CD4-positive, alpha-beta memory T cell (primary cell): ENCODE measurements at regions not wholly inside any gene's neighbourhood (a gene's known extent, or its start where the extent isn't known, plus 50 kb on each side); places are given as distances from the start of the nearest gene placed in this dataset.

Experiments used
- CTCF ChIA-PET: fragments of 350-600 bp; sonication (Branson Sonifier 250); formaldehyde crosslinking; loops from one replicate; lab custom pipeline; 2021; ENCODE audit warnings: inconsistent platforms; ENCODE audit not compliant: partially characterized antibody; lab: Charles Lee
- POLR2A ChIA-PET: fragments of 350-600 bp; sonication (Branson Sonifier 250); formaldehyde crosslinking; loops from one replicate; lab custom pipeline; 2021; ENCODE audit not compliant: partially characterized antibody; lab: Charles Lee
- DNase-seq, 5 donors: peaks; one replicate each; pipeline versions ENCODE4 v3.0.0 to v3.0.0-alpha.2; 2020 to 2022; ENCODE audit warnings: mixed read lengths in 1 of 5
- H3K27ac ChIP-seq: one replicate; pipeline ENCODE4 v1.7.0; 2013; ENCODE audit warnings: low read depth, low read length
- H3K27me3 ChIP-seq: 2 replicates; pipeline ENCODE4 v1.7.0; 2013; ENCODE audit warnings: mild to moderate bottlenecking, low read length, moderate library complexity; ENCODE audit not compliant: insufficient read depth
- H3K36me3 ChIP-seq: 2 replicates; pipeline ENCODE4 v1.7.0; 2013; ENCODE audit warnings: mild to moderate bottlenecking, low read length, moderate library complexity; ENCODE audit not compliant: insufficient read depth
- H3K4me1 ChIP-seq: 2 replicates; pipeline ENCODE4 v1.7.0; 2013; ENCODE audit warnings: mild to moderate bottlenecking, low read length, moderate library complexity; ENCODE audit not compliant: insufficient read depth
- H3K4me3 ChIP-seq, 2 donors: one replicate each; pipeline ENCODE4 v1.7.0; 2013; ENCODE audit warnings: low read length in 2 of 2, mild to moderate bottlenecking in 1 of 2
- H3K9me3 ChIP-seq, 2 donors: one replicate each; pipeline ENCODE4 v1.7.0; 2013; ENCODE audit warnings: low read length in 2 of 2, control low read depth in 1 of 2; ENCODE audit not compliant: control insufficient read depth in 1 of 2
- H3K27ac Mint-ChIP-seq, 7 donors: one replicate each; pipeline ENCODE4 v1.8.0; 2020 to 2021; ENCODE audit warnings: mixed read lengths in 7 of 7, mild to moderate bottlenecking in 6 of 7, inconsistent platforms in 3 of 7, moderate library complexity in 3 of 7
- H3K27me3 Mint-ChIP-seq, 2 donors: one replicate each; pipeline ENCODE4 v1.8.0; 2020 to 2021; ENCODE audit warnings: mixed read lengths in 2 of 2
- H3K36me3 Mint-ChIP-seq, 2 donors: one replicate each; pipeline ENCODE4 v1.8.0; 2020 to 2021; ENCODE audit warnings: mixed read lengths in 2 of 2, inconsistent platforms in 1 of 2, mild to moderate bottlenecking in 1 of 2
- H3K4me1 Mint-ChIP-seq, 4 donors: one replicate each; pipeline ENCODE4 v1.8.0; 2020 to 2021; ENCODE audit warnings: mixed read lengths in 4 of 4, mild to moderate bottlenecking in 1 of 4
- H3K4me3 Mint-ChIP-seq, 8 donors: one replicate each; pipeline ENCODE4 v1.8.0; 2020 to 2021; ENCODE audit warnings: mixed read lengths in 8 of 8, mild to moderate bottlenecking in 7 of 8, moderate library complexity in 6 of 8, inconsistent platforms in 3 of 8
- H3K9me3 Mint-ChIP-seq, 8 donors: one replicate each; pipeline ENCODE4 v1.8.0; 2020 to 2021; ENCODE audit warnings: mixed read lengths in 8 of 8, mild to moderate bottlenecking in 5 of 8, inconsistent platforms in 3 of 8, moderate library complexity in 1 of 8
- intact Hi-C: fragments of 100-400 bp; cut with micrococcal nuclease; formaldehyde crosslinking; loops from one replicate; pipeline ENCODE4 v1.15.1; 2023

DNA sequence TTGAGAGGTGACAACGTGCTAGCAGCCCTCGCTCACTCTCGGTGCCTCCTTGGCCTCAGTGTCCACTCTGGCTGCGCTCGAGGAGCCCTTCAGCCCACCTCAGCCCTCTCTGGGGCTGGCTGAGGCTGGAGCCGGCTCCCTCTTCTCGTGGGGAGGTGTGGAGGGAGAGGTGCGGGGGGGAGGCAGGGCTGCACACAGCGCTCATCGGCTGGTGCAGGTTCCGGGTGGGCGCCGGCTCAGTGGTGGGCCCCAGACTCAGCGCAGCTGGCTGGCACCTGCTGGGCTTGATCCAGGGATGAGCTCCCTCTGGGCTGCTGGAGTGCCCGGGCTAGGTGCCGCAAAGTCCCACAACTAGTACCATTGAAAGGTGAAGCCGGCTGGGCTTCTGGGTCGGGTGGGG, 957.8 kb upstream of the GJE1 start:
- intact Hi-C loops = no loop called here
- Mint-ChIP-seq H3K36me3 (no peaks in the 10 kb centered on the region), H3K4me3 (no peak overlapping the region), H3K9me3 (peaks cover 0 to 6% (median 0%) of the 10 kb centered on the region in 8 donors), H3K27me3 (no peaks in the 10 kb centered on the region), H3K27ac (no peak overlapping the region), H3K4me1 (no peaks in the 10 kb centered on the region)
- Histone ChIP-seq H3K27ac (no peak overlapping the region), H3K9me3 (no peaks in the 10 kb centered on the region), H3K4me1 (no peaks in the 10 kb centered on the region), H3K4me3 (no peak overlapping the region), H3K36me3 (no peaks in the 10 kb centered on the region), H3K27me3 (no peaks in the 10 kb centered on the region)
- DNase-seq = no peak
- ChIA-PET POLR2A (no interaction called here), CTCF (no interaction called here)

DNA sequence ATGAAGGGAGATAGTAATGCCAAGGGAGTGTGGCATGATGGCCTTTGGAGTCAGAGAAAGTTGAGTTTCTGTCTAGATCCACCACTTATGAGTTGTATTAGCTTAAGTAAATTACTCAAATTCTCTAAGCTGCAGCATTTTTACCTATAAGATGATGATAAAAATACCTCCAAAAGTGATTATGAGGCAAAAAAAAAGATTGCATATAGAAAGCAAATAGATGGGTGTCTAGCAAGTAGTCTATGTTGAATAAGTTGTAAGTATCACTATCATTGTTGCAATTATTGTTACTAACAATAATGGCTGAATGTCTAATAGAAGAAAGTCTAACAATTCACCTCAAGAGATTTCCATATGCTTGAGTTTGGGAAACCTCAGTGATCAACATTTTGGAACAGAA, 959.2 kb upstream of the GJE1 start:
- Histone ChIP-seq H3K4me3 (no peak overlapping the region), H3K27me3 (no peaks in the 10 kb centered on the region), H3K27ac (no peak overlapping the region), H3K9me3 (no peaks in the 10 kb centered on the region), H3K4me1 (no peaks in the 10 kb centered on the region), H3K36me3 (no peaks in the 10 kb centered on the region)
- H3K4me3 Mint-ChIP-seq = no peak overlapping the region
- no peaks in the 10 kb centered on the region for H3K36me3 Mint-ChIP-seq
- intact Hi-C loops = no loop called here
- ChIA-PET CTCF (no interaction called here), POLR2A (no interaction called here)
- DNase-seq = no peak
- no peaks in the 10 kb centered on the region for H3K4me1 Mint-ChIP-seq
- H3K9me3 Mint-ChIP-seq = peaks cover 0 to 6% (median 0%) of the 10 kb centered on the region in 8 donors
- H3K27ac Mint-ChIP-seq = no peak overlapping the region
- H3K27me3 Mint-ChIP-seq = peaks cover 0 to 3% of the 10 kb centered on the region in 2 donors

DNA sequence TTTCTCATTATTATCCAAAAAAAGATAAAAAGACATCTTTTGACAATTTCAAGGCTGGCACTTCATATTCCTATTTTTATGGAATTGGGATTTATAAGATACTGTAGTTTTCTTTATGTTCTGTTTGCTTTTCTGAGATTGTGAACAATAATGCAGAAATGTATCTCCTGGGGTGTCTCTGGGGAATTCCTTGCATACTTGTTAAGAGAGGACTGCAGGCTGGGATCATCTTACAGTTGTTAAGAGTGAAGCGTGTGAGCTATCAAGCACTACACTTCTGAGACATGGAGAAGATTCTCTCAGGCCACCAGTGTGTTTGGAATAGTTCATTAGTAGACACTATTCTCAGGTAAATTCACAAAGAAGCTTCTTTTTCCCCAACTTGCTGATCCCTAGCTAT, 963.3 kb upstream of the GJE1 start:
- Mint-ChIP-seq H3K9me3 (peaks cover 0 to 2% (median 0%) of the 10 kb centered on the region in 8 donors), H3K27me3 (peaks cover 1 to 3% of the 10 kb centered on the region in 2 donors), H3K4me1 (no peaks in the 10 kb centered on the region), H3K36me3 (no peaks in the 10 kb centered on the region), H3K4me3 (no peak overlapping the region), H3K27ac (no peak overlapping the region)
- no peak overlapping the region for H3K27ac ChIP-seq
- intact Hi-C loops = no loop called here
- ChIA-PET CTCF (no interaction called here), POLR2A (no interaction called here)
- no peak overlapping the region for H3K4me3 ChIP-seq
- H3K27me3 ChIP-seq = no peaks in the 10 kb centered on the region
- H3K9me3 ChIP-seq = no peaks in the 10 kb centered on the region
- no peak for DNase-seq
- H3K36me3 ChIP-seq = no peaks in the 10 kb centered on the region
- no peaks in the 10 kb centered on the region for H3K4me1 ChIP-seq

DNA sequence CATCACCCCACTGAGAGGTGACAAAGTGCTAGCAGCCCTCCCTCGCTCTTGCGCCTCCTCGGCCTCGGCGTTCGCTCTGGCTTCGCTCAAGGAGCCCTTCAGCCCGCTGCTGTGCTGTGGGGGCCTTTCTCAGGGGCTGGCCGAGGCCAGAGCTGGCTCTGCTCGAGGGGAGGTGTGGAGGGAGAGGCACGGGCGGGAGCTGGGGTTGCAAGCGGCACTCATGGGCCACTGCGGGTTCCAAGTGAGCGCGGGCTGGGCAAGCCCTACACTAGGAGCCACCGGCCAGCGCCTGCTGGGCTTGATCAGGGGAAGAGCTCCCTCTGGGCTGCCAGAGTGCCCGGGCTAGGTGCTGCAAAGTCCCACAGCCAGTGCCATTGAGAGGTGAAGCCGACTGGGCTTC, 964.8 kb upstream of the GJE1 start:
- Histone ChIP-seq H3K4me1 (no peaks in the 10 kb centered on the region), H3K27me3 (no peaks in the 10 kb centered on the region), H3K4me3 (no peak overlapping the region), H3K36me3 (no peaks in the 10 kb centered on the region), H3K9me3 (no peaks in the 10 kb centered on the region), H3K27ac (no peak overlapping the region)
- H3K4me1 Mint-ChIP-seq = no peaks in the 10 kb centered on the region
- intact Hi-C loops = no loop called here
- ChIA-PET CTCF (no interaction called here), POLR2A (no interaction called here)
- H3K27me3 Mint-ChIP-seq = peaks cover 3 to 4% of the 10 kb centered on the region in 2 donors
- H3K4me3 Mint-ChIP-seq = no peak overlapping the region
- H3K27ac Mint-ChIP-seq = no peak overlapping the region
- H3K36me3 Mint-ChIP-seq = no peaks in the 10 kb centered on the region
- no peak for DNase-seq
- peaks cover 0 to 2% (median 0%) of the 10 kb centered on the region in 8 donors for H3K9me3 Mint-ChIP-seq

DNA sequence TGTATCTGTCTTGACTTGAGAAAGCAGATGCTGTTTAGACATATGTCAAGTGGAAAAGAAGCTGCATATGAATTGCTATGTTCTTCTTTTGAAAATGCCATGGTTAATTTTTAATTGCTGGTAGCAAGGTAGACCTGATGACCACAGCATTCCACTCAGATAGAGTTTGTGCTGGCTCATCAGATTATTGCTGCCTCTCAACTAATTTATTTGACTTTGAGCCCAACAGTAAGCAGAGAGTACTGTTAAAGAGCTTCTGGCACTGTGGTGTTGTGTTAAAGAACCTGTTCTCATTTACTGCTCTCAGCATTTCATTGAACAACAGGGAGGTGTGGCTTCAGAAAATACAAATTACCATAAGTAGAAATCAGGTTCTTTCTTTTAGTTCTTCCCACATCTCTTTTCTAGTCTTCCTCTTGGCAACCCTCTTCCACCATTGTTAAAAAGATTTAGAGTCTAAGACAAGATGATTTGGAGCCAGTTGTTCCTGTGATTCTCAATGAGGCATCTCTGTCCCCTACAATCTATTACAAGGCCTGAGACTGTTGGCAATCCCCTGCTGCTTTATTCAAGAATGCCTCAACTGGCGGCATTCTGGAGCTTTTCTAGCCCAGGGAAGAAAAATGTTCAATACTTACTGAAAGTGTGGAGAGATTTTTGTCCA, 967.6 kb upstream of the GJE1 start:
- Histone ChIP-seq H3K36me3 (no peaks in the 10 kb centered on the region), H3K4me3 (no peak overlapping the region), H3K27me3 (no peaks in the 10 kb centered on the region), H3K9me3 (no peaks in the 10 kb centered on the region), H3K4me1 (no peaks in the 10 kb centered on the region), H3K27ac (no peak overlapping the region)
- CTCF ChIA-PET = no interaction called here
- Mint-ChIP-seq H3K9me3 (peaks cover 0 to 1% (median 0%) of the 10 kb centered on the region in 8 donors), H3K27me3 (peaks cover 3 to 4% of the 10 kb centered on the region in 2 donors), H3K27ac (no peak overlapping the region), H3K4me1 (no peaks in the 10 kb centered on the region), H3K36me3 (no peaks in the 10 kb centered on the region), H3K4me3 (no peak overlapping the region)
- intact Hi-C loops = no loop called here
- no peak for DNase-seq
- POLR2A ChIA-PET = no interaction called here

DNA sequence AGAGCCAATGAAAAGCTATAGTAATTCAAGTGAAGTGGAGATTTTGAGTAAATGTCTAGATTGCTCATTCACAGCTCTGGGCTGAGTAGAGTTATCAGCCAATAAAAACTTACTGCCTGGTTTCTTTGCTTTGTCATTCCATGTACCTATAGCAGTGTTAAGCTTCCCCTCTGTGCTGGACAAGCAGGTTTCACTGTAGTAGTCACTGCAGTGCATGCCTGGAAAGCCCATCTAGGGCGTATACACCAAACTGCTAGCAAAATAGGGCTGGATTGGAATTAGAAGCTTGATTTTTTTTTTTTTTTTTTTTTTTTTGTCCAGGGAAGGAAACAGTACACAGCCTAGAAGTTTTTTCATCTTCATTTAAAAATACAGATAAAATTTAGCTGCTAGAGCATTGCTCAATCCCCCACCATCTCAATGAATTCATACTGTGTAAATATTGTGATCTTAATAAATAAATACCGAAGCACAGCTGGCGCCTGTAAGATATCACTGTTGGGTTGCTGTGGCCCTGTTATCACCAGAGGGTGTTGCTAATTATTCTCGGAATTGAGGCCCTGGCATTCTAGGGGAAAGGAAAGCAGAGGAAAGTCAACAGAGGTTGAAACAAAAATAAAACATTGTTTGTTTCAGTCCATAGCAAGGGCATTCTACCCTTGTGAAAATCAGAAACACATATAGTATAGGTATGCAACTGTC, 968.5 kb upstream of the GJE1 start:
- no peak for DNase-seq
- no peaks in the 10 kb centered on the region for H3K9me3 ChIP-seq
- no peak overlapping the region for H3K4me3 ChIP-seq
- peaks cover 0 to 1% (median 0%) of the 10 kb centered on the region in 8 donors for H3K9me3 Mint-ChIP-seq
- H3K4me1 Mint-ChIP-seq = no peaks in the 10 kb centered on the region
- H3K27me3 ChIP-seq = no peaks in the 10 kb centered on the region
- H3K27ac ChIP-seq = no peak overlapping the region
- intact Hi-C loops = no loop called here
- POLR2A ChIA-PET = no interaction called here
- H3K27ac Mint-ChIP-seq = no peak overlapping the region
- H3K36me3 ChIP-seq = no peaks in the 10 kb centered on the region
- CTCF ChIA-PET = no interaction called here
- H3K27me3 Mint-ChIP-seq = peaks cover 3 to 4% of the 10 kb centered on the region in 2 donors
- no peak overlapping the region for H3K4me3 Mint-ChIP-seq
- no peaks in the 10 kb centered on the region for H3K36me3 Mint-ChIP-seq
- H3K4me1 ChIP-seq = no peaks in the 10 kb centered on the region

DNA sequence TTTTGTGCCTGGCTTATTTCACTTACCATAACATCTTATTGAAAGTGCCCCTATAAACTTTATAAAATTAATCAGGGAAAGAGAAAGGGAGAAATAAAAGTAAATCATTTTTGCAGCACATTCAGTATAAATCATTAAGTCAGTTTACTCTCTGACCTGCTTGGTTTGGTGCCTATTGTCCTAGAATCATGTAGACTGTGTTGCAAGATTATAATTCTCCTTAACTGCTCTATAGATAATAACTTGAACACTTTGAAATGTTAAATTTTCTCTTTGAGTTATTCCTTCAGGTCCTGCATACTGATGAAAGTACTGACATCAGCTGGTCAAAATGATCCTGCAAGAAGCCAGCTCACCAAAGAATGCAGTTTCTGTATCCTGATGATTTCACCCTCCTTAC, 969.6 kb upstream of the GJE1 start:
- DNase-seq = no peak
- intact Hi-C loops = no loop called here
- H3K36me3 Mint-ChIP-seq = no peaks in the 10 kb centered on the region
- ChIA-PET POLR2A (no interaction called here), CTCF (no interaction called here)
- H3K4me1 Mint-ChIP-seq = no peaks in the 10 kb centered on the region
- H3K27ac Mint-ChIP-seq = no peak overlapping the region
- no peak overlapping the region for H3K4me3 Mint-ChIP-seq
- no peaks in the 10 kb centered on the region for H3K9me3 Mint-ChIP-seq
- Histone ChIP-seq H3K4me1 (no peaks in the 10 kb centered on the region), H3K4me3 (no peak overlapping the region), H3K27me3 (no peaks in the 10 kb centered on the region), H3K36me3 (no peaks in the 10 kb centered on the region), H3K9me3 (no peaks in the 10 kb centered on the region), H3K27ac (no peak overlapping the region)
- H3K27me3 Mint-ChIP-seq = peaks cover 0 to 4% of the 10 kb centered on the region in 2 donors
